ELF-1 (cell line): ENCODE measurements at regions not wholly inside any gene's neighbourhood (a gene's known extent, or its start where the extent isn't known, plus 50 kb on each side); places are given as distances from the start of the nearest gene placed in this dataset.
"Not testable (repeated sequence)": the region's sequence is repeated elsewhere in the genome, so short reads cannot be mapped to it uniquely, and the experiment has no call there.

Experiments used
- DNase-seq: peaks from one replicate; pipeline ENCODE4 v3.0.0-alpha.2; 2016; ENCODE audit warnings: low read depth, low spot score

- no peak for DNase-seq
These were observed 180.8 kb upstream of the PLN start for GRCh38 chr6:118367314-118367713.

- no peak for DNase-seq
These were observed 177.4 kb upstream of the PLN start for GRCh38 chr6:118370722-118371121.

- DNase-seq, result no peak
These were observed 176.1 kb upstream of the PLN start for GRCh38 chr6:118371955-118372354.

GRCh38 chr6:118372413-118372812 is 175.7 kb upstream of the PLN start:
- DNase-seq, result no peak

GRCh38 chr6:118377711-118378414 is 170.2 kb upstream of the PLN start:
- peak; percentile 18 for DNase-seq

- not testable (repeated sequence) for DNase-seq
These were observed 167.5 kb upstream of the PLN start for GRCh38 chr6:118380620-118381019.

- DNase-seq, result no peak
These were observed 166.0 kb upstream of the PLN start for GRCh38 chr6:118382126-118382525.

- no peak for DNase-seq
These were observed 164.2 kb upstream of the PLN start for GRCh38 chr6:118383924-118384323.

GRCh38 chr6:118386975-118387374 is 161.1 kb upstream of the PLN start:
- DNase-seq, result no peak

GRCh38 chr6:118387921-118388701 is 160.0 kb upstream of the PLN start:
- no peak for DNase-seq

- DNase-seq, result no peak
These were observed 157.0 kb upstream of the PLN start for GRCh38 chr6:118391086-118391485.

- DNase-seq, result no peak
These were observed 154.0 kb upstream of the PLN start for GRCh38 chr6:118394106-118394505.

GRCh38 chr6:118396969-118397368 is 151.1 kb upstream of the PLN start:
- DNase-seq, result no peak

- no peak for DNase-seq
These were observed 150.2 kb upstream of the PLN start for GRCh38 chr6:118397671-118398465.

- no peak for DNase-seq
These were observed 148.0 kb upstream of the PLN start for GRCh38 chr6:118400098-118400497.

- DNase-seq, result no peak
These were observed 147.5 kb upstream of the PLN start for GRCh38 chr6:118400582-118400981.

GRCh38 chr6:118401325-118401975 is 146.6 kb upstream of the PLN start:
- no peak for DNase-seq

GRCh38 chr6:118403036-118403435 is 145.1 kb upstream of the PLN start:
- no peak for DNase-seq

- no peak for DNase-seq
These were observed 139.2 kb upstream of the PLN start for GRCh38 chr6:118408863-118409262.

- no peak for DNase-seq
These were observed 138.1 kb upstream of the PLN start for GRCh38 chr6:118410001-118410400.
